RWPE1 (cell line): ENCODE measurements at regions not wholly inside any gene's neighbourhood (a gene's known extent, or its start where the extent isn't known, plus 50 kb on each side); places are given as distances from the start of the nearest gene placed in this dataset.

Experiments
- CTCF ChIA-PET: fragments of 350-600 bp; sonication (Branson Sonifier 250); formaldehyde crosslinking; extraction: SDS; loops from one replicate; lab custom pipeline; 2021; lab: Yijun Ruan, JAX
- POLR2A ChIA-PET: fragments of 400-600 bp; formaldehyde crosslinking; extraction: SDS; loops from one replicate; lab custom pipeline; 2020; ENCODE audit warnings: antibody characterized with exemption; ENCODE audit not compliant: low non-redundant PET; lab: Yijun Ruan, JAX
- DNase-seq: peaks from one replicate; pipeline ENCODE4 v3.0.0; 2012; ENCODE audit warnings: low spot score
- H3K27ac ChIP-seq: fragments of 450-650 bp; 2 replicates; pipeline ENCODE4 v1.5.1; 2017
- TF ChIP-seq, protein P1 (sequence below): fragments of 450-650 bp; conservative IDR thresholded peaks from 2 replicates; pipeline ENCODE4 v1.5.1; 2017; ENCODE audit warnings: low read depth, mild to moderate bottlenecking

DNA sequence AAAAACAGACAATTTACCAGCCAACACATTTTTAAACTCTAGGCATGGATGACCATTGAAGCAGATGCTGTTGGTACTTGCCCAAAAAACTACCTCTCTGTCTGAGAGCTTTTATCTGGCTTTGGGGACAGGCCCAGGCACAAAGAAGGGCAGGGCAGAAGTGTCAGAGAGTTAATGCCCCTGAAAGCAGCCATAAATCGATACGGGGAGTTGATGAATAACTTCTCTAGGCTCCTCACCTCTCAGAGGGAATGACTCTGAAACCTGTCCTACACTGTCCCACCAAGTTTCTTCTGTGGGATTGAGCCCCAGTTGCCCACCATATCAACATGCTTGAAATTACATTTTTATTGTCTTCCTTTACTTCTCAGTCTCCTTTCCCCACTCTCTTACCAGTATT, 113.0 kb upstream of the DAAM1 start:
- POLR2A ChIA-PET, result no interaction called here
- CTCF ChIA-PET, result no interaction called here
- TF ChIP-seq, protein P1, sequence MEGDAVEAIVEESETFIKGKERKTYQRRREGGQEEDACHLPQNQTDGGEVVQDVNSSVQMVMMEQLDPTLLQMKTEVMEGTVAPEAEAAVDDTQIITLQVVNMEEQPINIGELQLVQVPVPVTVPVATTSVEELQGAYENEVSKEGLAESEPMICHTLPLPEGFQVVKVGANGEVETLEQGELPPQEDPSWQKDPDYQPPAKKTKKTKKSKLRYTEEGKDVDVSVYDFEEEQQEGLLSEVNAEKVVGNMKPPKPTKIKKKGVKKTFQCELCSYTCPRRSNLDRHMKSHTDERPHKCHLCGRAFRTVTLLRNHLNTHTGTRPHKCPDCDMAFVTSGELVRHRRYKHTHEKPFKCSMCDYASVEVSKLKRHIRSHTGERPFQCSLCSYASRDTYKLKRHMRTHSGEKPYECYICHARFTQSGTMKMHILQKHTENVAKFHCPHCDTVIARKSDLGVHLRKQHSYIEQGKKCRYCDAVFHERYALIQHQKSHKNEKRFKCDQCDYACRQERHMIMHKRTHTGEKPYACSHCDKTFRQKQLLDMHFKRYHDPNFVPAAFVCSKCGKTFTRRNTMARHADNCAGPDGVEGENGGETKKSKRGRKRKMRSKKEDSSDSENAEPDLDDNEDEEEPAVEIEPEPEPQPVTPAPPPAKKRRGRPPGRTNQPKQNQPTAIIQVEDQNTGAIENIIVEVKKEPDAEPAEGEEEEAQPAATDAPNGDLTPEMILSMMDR, result no peak
- no peak overlapping the region for H3K27ac ChIP-seq
- DNase-seq, result no peak

- CTCF ChIA-PET, result interaction anchor here (0.6 kb wide), 1 partner anchor 393 kb away, joined by 3 read pairs; no protein-coding TSS in a partner anchor
- TF ChIP-seq, protein P1, result no peak
- no peak for DNase-seq
- POLR2A ChIA-PET, result no interaction called here
- no peak overlapping the region for H3K27ac ChIP-seq
Observed at GRCh38 chr14:59081720-59082119, 106.7 kb upstream of the DAAM1 start.

GRCh38 chr14:59085207-59085739, 103.2 kb upstream of the DAAM1 start:
- POLR2A ChIA-PET, result no interaction called here
- H3K27ac ChIP-seq, result no peak overlapping the region
- DNase-seq, result no peak
- CTCF ChIA-PET, result interaction anchor here (1.2 kb wide), 1 partner anchor 57 kb away, joined by 4 read pairs; no protein-coding TSS in a partner anchor
- TF ChIP-seq, protein P1, result no peak

GRCh38 chr14:59086241-59086882, 102.1 kb upstream of the DAAM1 start:
- no peak for DNase-seq
- H3K27ac ChIP-seq, result no peak overlapping the region
- ChIA-PET POLR2A (no interaction called here), CTCF (interaction anchor here (0.6 to 1.2 kb wide), 2 partner anchors 58 to 314 kb away, joined by 4 to 5 read pairs; no protein-coding TSS in a partner anchor)
- TF ChIP-seq, protein P1, result no peak

DNA sequence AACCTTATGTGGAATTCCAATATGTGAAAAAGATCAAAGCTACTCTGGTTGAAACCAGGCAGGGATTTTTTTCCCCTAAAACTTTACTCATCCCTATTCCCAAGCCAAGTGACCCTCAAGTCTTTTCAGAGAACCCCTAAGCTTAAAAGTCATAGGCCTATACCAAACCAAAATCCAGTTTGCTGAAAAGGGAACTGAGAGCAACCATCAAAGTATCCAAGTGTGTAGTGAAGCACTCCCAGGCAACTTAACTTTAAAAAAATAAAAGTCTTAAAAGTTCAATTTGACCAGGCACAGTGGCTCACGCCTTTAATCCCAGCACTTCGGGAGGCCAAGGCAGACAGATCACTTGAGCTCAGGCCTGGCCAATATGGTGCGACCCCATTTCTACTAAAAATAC, 101.2 kb upstream of the DAAM1 start:
- CTCF ChIA-PET, result no interaction called here
- no peak for DNase-seq
- TF ChIP-seq, protein P1, result no peak
- H3K27ac ChIP-seq, result no peak overlapping the region
- POLR2A ChIA-PET, result no interaction called here

GRCh38 chr14:59087711-59088110, 100.8 kb upstream of the DAAM1 start:
- DNase-seq, result no peak
- TF ChIP-seq, protein P1, result no peak
- POLR2A ChIA-PET, result no interaction called here
- CTCF ChIA-PET, result no interaction called here
- no peak overlapping the region for H3K27ac ChIP-seq
